ENCODE measurements at regions not wholly inside any gene's neighbourhood (a gene's known extent, or its start where the extent isn't known, plus 50 kb on each side); places are given as distances from the start of the nearest gene placed in this dataset.

DNA sequence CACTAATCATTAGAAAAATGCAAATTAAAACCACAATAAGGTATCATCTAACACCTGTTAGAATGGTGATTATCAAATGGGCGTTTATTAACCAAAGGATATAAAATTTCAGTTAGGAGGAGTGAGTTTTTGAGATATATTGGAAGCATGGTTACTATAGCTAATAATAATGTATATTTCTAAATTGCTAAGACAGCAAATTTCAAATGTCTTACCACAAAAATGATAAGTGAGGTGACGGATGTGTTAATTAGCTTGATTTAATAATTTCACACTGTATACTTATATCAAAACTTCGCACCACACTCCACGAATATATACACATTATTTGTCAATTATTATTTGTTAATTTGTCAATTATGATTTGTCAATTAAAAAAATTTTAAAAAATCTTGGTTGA, 227.2 kb upstream of the DDX18 start:
- TF ChIP-seq, protein P1, sequence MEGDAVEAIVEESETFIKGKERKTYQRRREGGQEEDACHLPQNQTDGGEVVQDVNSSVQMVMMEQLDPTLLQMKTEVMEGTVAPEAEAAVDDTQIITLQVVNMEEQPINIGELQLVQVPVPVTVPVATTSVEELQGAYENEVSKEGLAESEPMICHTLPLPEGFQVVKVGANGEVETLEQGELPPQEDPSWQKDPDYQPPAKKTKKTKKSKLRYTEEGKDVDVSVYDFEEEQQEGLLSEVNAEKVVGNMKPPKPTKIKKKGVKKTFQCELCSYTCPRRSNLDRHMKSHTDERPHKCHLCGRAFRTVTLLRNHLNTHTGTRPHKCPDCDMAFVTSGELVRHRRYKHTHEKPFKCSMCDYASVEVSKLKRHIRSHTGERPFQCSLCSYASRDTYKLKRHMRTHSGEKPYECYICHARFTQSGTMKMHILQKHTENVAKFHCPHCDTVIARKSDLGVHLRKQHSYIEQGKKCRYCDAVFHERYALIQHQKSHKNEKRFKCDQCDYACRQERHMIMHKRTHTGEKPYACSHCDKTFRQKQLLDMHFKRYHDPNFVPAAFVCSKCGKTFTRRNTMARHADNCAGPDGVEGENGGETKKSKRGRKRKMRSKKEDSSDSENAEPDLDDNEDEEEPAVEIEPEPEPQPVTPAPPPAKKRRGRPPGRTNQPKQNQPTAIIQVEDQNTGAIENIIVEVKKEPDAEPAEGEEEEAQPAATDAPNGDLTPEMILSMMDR (conservative IDR thresholded peaks at IDR 0.05; ENCODE audit: low read length) = no peak
- TF ChIP-seq EZH2phosphoT487 (IDR thresholded peaks at IDR 0.05; ENCODE audit: borderline replicate concordance, low read depth, low read length) = no peak
